ENCODE measurements at regions not wholly inside any gene's neighbourhood (a gene's known extent, or its start where the extent isn't known, plus 50 kb on each side); places are given as distances from the start of the nearest gene placed in this dataset.

DNA sequence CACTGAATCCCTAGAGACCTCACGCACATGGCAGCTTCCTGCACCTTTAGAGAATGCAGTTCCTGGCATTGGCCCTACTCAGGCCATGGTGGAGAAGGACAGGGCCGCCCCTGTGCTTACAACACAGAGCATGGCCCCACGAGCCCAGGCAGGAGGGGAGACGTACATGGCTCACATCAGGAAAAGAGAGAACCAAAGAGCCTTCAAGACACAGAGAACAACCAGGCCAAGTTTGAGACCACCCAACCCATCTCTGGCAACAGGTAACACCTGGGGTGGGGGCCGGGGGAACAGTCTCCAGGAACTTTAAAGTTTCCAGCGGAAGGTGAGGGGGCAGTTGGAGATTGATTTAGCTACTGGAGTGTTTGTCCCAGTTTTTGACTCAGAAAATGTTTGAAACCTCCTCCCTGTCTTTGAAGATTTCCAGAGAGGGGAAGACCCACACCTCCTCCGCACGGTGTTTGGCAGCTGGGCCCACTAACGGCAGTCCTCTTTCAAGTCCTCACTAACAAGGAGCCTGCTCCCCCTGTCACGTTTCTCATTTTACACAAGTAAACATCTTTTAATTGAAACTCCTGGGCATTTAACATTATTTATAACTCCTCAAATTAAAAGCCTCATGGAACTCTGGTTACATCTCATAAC is 1423.8 kb downstream of the TBC1D22A start:
- DNase-seq (no peak), ATAC-seq (no peak)
- Histone ChIP-seq H3K36me3 (no peaks in the 10 kb centered on the region), H3K9me3 (peaks cover 0 to 11% of the 10 kb centered on the region in 2 donors), H3K27me3 (no peaks in the 10 kb centered on the region), H3K27ac (no peak overlapping the region), H3K4me1 (no peaks in the 10 kb centered on the region), H3K4me3 (no peak overlapping the region)
- intact Hi-C loops (cut with DNase I), result no loop called here
- TF ChIP-seq, protein P1, sequence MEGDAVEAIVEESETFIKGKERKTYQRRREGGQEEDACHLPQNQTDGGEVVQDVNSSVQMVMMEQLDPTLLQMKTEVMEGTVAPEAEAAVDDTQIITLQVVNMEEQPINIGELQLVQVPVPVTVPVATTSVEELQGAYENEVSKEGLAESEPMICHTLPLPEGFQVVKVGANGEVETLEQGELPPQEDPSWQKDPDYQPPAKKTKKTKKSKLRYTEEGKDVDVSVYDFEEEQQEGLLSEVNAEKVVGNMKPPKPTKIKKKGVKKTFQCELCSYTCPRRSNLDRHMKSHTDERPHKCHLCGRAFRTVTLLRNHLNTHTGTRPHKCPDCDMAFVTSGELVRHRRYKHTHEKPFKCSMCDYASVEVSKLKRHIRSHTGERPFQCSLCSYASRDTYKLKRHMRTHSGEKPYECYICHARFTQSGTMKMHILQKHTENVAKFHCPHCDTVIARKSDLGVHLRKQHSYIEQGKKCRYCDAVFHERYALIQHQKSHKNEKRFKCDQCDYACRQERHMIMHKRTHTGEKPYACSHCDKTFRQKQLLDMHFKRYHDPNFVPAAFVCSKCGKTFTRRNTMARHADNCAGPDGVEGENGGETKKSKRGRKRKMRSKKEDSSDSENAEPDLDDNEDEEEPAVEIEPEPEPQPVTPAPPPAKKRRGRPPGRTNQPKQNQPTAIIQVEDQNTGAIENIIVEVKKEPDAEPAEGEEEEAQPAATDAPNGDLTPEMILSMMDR (IDR thresholded peaks at IDR 0.05), result no peak

DNA sequence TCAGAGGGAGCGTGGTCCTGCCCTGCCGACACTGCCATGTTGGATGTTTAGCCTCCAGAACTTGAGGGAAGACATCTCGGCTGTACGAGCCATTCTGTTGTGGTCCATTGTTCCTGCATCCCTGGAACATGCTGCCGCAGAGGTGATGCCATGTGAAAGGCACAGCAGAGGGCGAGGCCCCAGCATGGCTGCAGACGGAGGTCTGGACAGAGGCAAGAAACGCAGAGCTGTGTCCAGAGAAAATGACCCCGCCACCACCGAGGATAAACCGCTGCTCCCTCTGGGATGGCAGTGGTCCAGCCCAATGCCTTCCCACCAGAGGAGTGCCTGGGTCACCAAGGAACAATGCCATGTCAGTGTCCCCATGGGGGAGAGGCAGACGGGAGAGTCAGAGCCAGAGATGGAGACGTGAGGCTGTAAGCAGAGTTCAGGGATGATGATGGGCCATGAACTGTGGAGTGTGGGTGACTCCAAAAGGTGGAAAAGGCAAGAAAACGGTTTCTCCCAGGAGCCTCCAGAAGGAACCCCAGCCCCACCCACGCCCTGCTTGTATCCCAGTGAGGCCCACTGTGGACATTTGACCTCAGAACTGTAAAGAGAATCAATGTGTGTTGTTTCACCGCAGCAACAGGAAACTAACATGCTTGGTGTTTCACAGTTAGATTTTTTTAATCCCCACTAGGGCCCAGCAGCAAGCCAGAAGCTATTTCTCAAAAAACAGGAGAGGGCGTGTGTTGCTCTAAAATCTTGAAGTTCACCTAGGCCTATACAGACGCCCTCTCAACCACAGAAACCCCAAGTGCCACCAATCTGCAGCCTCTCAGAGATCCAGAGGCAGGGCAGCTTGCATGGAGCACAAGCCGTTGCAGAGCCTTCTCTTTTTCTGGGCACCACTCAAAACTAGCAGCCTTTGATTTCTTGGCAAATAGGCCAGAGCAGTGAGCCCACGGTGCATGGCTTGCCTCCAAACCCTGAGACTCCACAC is 1422.9 kb downstream of the TBC1D22A start:
- intact Hi-C loops (cut with DNase I), result no loop called here
- Histone ChIP-seq H3K27me3 (no peaks in the 10 kb centered on the region), H3K27ac (no peak overlapping the region), H3K36me3 (no peaks in the 10 kb centered on the region), H3K9me3 (peaks cover 0 to 3% of the 10 kb centered on the region in 2 donors), H3K4me3 (no peak overlapping the region), H3K4me1 (no peaks in the 10 kb centered on the region)
- ATAC-seq (no peak), DNase-seq (no peak)
- TF ChIP-seq, protein P1 (IDR thresholded peaks at IDR 0.05), result no peak

DNA sequence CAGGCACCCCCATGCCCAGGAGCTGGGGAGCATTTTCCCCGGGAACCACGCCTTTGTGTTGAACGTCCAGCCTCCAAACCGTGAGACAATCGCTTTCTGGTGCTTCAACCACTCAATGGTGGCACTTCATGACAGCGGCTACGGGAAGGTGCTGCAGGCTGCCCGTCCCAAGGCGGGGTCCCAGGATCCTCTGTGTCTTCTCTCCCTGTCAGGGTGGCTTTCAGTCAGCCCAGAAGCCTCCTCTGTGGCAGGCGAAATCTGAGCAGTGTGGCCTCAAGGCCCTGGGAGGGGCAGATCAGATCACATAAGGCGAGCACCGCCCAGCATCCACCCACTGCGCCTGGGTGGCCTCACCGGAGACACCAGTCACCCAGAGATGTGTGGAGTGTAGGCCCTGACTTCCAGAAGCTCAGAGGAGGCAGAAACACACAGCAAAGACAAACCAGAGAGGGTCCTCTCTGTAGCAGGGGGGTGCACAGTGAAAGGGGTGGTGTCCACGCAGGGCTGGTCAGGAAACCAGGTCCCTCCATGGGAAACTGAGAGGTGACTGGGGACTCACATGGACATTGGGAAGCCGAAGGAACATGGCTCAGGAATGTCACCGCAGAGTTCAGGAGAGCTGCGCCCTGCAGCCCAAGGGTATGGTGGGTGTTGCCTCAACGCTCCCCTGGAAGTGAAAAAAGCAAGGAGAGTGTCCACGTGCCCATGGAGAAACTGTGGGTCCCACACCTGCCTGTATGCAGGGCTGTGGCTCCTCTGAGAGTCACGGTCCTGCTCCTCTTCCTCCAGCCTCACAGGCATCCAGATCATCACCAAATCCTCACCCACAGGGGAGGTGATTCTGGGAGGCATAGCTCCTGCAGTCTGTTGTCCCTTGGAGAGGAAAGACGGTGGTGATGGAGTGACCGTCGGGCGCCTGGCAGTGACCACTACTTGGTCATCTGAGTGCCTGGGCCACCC is 1420.7 kb downstream of the TBC1D22A start:
- Histone ChIP-seq H3K27me3 (no peaks in the 10 kb centered on the region), H3K4me1 (no peaks in the 10 kb centered on the region), H3K4me3 (no peak overlapping the region), H3K9me3 (no peaks in the 10 kb centered on the region), H3K36me3 (no peaks in the 10 kb centered on the region), H3K27ac (no peak overlapping the region)
- DNase-seq (peak in 1 of 4 donors; percentile 15), ATAC-seq (no peak)
- TF ChIP-seq, protein P1 (IDR thresholded peaks at IDR 0.05), result no peak
- intact Hi-C loops (cut with DNase I), result no loop called here

DNA sequence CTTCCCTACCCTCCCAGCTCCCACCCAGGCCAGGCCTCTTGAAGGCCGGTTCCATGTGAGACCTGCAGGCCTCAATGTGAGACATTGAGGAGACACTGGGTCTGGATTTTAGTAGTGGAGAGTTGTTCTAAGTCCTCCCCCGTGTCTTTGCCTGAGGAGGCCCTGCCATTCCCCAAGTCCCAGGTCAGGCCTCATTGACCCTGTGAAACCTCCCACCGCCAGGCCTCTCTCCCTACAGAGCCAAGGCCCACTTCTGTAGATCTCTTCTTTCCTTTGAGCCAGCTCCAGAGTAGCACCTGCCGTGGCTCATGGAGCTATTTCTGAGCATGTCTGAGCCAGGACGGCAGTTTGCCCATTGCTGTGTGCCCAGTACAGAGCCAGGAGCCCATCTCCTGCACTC is 1419.6 kb downstream of the TBC1D22A start:
- no peak overlapping the region for H3K27ac ChIP-seq
- DNase-seq (no peak), ATAC-seq (no peak)
- TF ChIP-seq, protein P1 (IDR thresholded peaks at IDR 0.05), result no peak
- no peaks in the 10 kb centered on the region for H3K27me3 ChIP-seq
- intact Hi-C loops (cut with DNase I), result no loop called here
- no peaks in the 10 kb centered on the region for H3K9me3 ChIP-seq
- H3K4me1 ChIP-seq, result no peaks in the 10 kb centered on the region
- no peaks in the 10 kb centered on the region for H3K36me3 ChIP-seq
- H3K4me3 ChIP-seq, result no peak overlapping the region

Data from left lung (tissue), 4 donors.